ENCODE measurements at regions not wholly inside any gene's neighbourhood (a gene's known extent, or its start where the extent isn't known, plus 50 kb on each side); places are given as distances from the start of the nearest gene placed in this dataset.

- DNase-seq = no peak
These were observed 81.9 kb downstream of the PJA1 start for GRCh38 chrX:69083361-69083760.

- DNase-seq = no peak
These were observed 82.5 kb downstream of the PJA1 start for GRCh38 chrX:69082753-69083150.

- DNase-seq = no peak
These were observed 83.0 kb downstream of the PJA1 start for GRCh38 chrX:69082055-69082752.

GRCh38 chrX:69080855-69081465 is 84.3 kb downstream of the PJA1 start:
- no peak for DNase-seq

- DNase-seq = no peak
These were observed 86.0 kb downstream of the PJA1 start for GRCh38 chrX:69079268-69079667.

- no peak for DNase-seq
These were observed 87.3 kb downstream of the PJA1 start for GRCh38 chrX:69077895-69078455.

- DNase-seq = no peak
These were observed 89.2 kb downstream of the PJA1 start for GRCh38 chrX:69076088-69076487.

GRCh38 chrX:69074726-69075125 is 90.5 kb downstream of the PJA1 start:
- no peak for DNase-seq

- no peak for DNase-seq
These were observed 91.5 kb downstream of the PJA1 start for GRCh38 chrX:69073721-69074120.

GRCh38 chrX:69073241-69073640 is 92.0 kb downstream of the PJA1 start:
- no peak for DNase-seq

- no peak for DNase-seq
These were observed 92.7 kb downstream of the PJA1 start for GRCh38 chrX:69072486-69073006.

GRCh38 chrX:69070949-69071650 is 94.2 kb downstream of the PJA1 start:
- no peak for DNase-seq

GRCh38 chrX:69069876-69070275 is 95.4 kb downstream of the PJA1 start:
- no peak for DNase-seq

GRCh38 chrX:69069086-69069445 is 96.2 kb downstream of the PJA1 start:
- no peak for DNase-seq

GRCh38 chrX:69068301-69069085 is 96.8 kb downstream of the PJA1 start:
- DNase-seq = no peak

GRCh38 chrX:69067841-69068240 is 97.4 kb downstream of the PJA1 start:
- no peak for DNase-seq

GRCh38 chrX:69066966-69067525 is 98.2 kb downstream of the PJA1 start:
- no peak for DNase-seq

GRCh38 chrX:69066021-69066757 is 99.1 kb downstream of the PJA1 start:
- DNase-seq = no peak

GRCh38 chrX:69065451-69065850 is 99.8 kb downstream of the PJA1 start:
- no peak for DNase-seq

- DNase-seq = no peak
These were observed 101.8 kb downstream of the PJA1 start for GRCh38 chrX:69063486-69063885.

GRCh38 chrX:69062493-69062892 is 102.8 kb downstream of the PJA1 start:
- no peak for DNase-seq
